Globus pallidus (tissue), 1 donor: ENCODE measurements at regions not wholly inside any gene's neighbourhood (a gene's known extent, or its start where the extent isn't known, plus 50 kb on each side); places are given as distances from the start of the nearest gene placed in this dataset.
A peak's percentile ranks its signal among the peaks of the same experiment; 100 is the strongest.
"Not testable (repeated sequence)": the region's sequence is repeated elsewhere in the genome, so short reads cannot be mapped to it uniquely, and the experiment has no call there.

Experiments
- DNase-seq: peaks from one replicate; pipeline ENCODE4 v3.0.0-alpha.2; 2015; ENCODE audit warnings: low spot score

DNA sequence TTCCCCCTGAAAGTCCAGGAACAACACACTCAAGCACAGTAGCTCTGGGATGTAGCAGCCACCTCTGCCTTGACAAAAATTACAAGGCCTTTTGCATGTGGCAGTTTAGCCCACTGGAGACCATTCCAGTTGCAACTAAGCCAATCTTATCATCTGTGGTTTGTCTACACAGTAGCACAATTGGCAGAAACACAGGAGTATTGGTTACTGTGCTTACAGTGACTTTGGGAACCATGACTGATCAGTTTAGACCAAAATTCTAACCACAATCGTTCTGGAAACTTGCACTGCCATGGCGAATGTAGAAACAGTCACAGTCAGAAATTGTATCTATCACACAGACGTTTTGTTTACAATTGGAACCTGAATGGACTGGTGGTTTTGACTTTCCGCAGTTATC, 403.7 kb upstream of the MEIS1 start:
- no peak for DNase-seq

- no peak for DNase-seq
These were observed 404.4 kb upstream of the MEIS1 start for GRCh38 chr2:66030553-66030952.

DNA sequence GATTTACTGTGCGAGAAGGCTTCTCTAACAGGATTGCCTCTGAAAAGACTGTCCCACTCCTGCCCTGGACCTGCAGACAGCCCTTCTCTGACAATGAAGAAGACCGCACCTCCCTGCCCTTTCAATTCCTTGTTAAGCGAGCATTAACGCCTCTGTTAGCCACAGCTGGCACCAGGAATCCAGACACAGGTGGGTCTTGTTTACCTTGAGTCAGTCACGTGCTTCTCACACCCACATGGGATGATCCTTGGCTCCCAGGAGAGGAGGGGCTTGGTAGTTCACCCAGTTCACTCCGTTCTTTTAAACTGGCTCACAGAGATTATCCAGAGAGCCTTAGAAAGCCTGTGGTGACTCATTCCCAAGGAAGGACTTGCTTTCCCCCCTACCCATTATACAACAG, 410.5 kb upstream of the MEIS1 start:
- no peak for DNase-seq

GRCh38 chr2:66021296-66021695, 413.6 kb upstream of the MEIS1 start:
- DNase-seq, result no peak

- no peak for DNase-seq
These were observed 417.2 kb upstream of the MEIS1 start for GRCh38 chr2:66017763-66018162.

- DNase-seq, result no peak
These were observed 420.5 kb upstream of the MEIS1 start for GRCh38 chr2:66014450-66014849.

DNA sequence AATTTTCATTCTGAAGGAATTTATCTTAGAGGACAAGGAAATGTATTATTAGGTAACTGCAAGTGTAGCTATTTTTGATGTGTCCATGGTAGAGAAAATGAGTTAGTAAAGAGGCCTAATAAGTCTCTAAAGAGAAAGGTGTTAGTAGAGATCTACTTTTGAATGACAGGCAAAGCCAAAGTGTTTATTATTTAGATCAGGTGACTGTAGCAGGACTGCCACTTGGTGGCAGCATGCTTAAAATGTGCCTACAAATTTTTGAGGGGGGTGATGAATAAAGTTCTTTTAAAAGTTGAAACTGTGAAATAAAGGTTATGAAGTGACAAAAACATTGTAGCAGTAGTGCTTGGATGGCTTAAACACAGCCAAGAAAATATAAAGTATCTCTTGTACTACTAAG, 421.5 kb upstream of the MEIS1 start:
- no peak for DNase-seq

GRCh38 chr2:66003931-66004330, 431.0 kb upstream of the MEIS1 start:
- DNase-seq, result no peak

DNA sequence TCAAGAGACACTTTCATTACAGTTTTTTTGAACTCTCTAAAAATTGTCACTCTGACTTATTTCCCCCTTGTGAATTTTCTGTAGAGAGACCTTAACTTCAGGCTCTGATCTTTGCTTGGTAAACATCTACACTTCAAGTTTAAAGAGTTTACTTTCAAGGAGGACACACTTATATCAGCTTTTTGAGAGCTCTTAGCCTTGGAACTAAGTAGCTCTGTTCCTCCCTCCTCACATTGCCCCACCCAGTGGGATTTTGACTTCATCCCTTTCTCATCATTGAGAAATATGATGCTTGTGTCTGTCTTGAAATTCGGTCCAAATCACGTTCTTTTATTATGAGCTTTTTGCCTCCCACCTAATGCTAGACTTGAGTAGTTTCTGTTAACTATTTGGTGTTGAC, 433.4 kb upstream of the MEIS1 start:
- no peak for DNase-seq

DNA sequence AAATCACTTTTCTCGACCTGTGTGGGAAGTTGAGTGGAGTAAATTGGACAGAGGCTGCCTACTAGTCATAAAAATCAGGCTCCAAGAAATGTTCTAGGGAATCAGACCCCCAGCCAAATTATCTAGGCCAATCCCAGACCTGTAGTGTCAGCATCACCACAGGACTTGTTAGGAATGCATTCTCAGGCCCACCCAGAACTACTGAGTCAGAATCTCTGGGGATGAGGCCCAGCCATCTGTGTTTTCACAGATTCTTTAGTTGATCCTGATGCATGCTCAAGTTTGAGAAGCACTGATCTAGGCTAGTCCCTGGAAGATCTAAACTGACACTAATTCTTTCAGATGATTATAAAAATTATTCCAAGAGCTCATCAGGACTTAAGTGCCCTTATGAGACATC, 434.0 kb upstream of the MEIS1 start:
- DNase-seq, result no peak

DNA sequence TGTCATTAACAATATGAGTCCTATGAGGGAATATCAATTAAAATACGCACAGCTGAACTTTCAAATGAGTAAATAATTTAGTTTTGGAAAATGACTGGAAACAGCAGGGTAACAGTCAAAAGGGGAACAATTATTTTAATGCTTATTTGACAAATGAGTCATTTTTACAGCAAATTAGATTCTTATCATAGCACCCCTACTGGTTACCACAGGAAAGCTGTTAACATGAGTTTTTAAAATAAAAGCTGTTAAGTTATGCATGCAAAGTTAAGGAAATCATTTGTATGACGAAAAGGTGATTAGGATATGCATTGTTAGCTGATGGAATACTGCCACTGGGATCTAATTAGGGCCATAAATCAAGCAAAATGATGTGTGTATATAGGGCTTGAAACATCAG, 435.1 kb upstream of the MEIS1 start:
- DNase-seq, result no peak

DNA sequence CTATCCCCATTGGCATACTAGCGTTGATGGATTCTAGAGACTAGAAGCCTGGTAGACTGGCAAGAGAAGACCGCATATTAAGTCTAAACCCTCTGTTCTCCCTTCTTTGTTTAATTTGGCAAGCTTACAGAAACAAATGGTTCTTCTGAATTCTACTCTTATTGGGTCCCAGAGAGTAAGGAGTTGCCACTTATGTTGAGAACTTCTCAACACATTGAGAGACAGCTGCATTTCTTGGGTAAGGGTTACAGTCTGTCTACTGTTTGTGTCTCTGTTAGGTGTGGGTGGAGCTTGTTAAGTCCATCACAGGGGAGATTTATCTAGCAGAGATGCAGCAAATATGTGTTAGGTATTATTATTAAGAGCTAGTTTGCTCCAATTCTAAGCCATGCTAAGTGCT, 435.8 kb upstream of the MEIS1 start:
- no peak for DNase-seq

- DNase-seq, result no peak
These were observed 437.0 kb upstream of the MEIS1 start for GRCh38 chr2:65997961-65998360.

DNA sequence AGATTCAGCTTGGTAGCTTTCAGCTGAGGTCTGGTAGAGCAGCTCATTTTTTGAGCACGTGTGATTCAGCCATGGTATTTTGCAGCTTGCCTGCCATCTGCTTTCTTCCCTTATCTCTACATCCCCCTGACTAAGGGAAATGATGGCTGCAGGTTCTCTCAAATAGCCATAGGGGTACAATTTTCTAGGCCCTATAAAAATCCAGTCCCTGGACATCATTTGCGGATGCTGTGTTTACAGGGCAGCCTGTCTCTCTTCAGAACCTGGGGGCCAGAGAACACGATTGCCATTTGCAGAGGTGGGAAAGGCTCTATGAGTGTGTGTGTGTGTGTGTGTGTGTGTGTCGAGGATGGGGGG, 442.7 kb upstream of the MEIS1 start:
- no peak for DNase-seq

DNA sequence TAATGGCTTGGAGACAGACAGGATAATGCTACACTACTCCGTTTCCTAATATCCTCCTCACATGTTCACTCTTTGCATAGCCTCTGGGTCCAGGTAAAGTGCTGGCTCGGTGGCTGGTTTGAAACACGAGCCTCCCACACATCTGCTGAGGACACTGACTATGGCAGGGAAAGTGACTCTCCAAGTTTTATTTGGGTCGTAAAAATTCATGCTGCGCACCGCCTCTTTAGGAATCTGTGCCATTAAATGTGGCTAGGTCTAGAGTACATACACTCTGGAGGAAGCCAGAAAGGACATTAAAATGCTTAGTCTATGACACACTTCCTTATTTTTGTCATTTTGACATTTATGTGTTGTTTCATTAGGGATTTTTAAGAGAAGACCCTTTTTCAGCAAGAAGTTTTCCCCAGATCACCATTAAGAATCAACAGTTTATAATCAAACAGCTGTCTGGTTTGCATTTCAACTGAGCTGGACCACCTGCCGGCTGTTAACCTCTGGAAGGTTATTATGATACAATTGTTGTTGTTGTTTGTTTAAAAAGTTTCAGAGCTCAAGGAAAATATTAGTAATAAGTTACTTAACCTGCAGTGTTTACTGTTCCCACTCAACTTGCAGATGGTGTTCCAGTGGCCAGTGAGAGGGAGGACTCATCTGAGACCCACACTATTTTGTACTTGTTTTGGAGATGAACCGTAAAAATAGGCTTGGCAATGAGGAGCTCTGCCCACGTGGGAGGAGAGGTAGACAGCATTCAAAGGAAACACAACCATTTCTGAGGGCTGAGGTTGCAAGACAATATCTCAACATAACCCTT, 443.3 kb upstream of the MEIS1 start:
- DNase-seq, result no peak

GRCh38 chr2:65985986-65986385, 448.9 kb upstream of the MEIS1 start:
- no peak for DNase-seq

- no peak for DNase-seq
These were observed 454.4 kb upstream of the MEIS1 start for GRCh38 chr2:65980531-65980930.

DNA sequence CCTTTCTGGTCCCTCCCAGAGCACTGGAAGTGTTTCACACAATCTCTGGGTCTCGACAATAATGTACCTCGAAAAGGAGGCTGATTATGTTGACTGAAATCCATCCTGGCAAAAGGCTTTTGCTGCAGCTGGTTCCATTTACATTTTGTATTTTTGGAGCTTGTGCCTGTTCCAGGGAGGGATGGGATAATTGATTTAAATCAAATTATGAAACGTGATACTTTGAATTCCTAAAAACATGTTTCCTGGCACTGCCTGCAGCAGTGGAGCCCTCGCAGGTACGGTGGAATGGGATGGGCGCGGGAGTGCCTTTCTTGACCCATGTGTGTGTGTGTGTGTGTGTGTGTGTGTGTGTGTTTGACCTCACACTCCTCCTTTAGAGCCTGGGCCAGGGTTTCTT, 455.5 kb upstream of the MEIS1 start:
- DNase-seq, result no peak

- no peak for DNase-seq
These were observed 460.7 kb upstream of the MEIS1 start for GRCh38 chr2:65974067-65974723.

DNA sequence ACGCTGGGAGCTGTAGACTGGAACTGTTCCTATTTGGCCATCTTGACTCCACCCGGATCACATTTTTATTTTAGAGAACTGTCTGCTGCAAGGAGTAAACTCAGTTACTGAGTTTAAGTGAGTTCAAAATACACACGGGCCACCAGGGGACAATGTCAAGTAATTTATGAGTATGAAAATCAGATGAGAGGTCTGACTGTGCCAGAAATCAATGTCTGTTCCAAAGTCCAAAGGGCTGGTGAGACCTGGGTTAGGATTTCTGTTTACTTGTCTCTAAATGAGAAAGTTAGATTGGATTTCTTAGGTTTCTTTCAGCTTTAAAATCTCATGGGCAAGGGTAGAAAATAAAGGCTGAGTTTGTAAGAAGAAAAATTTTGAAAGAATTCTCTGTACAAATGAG, 465.8 kb upstream of the MEIS1 start:
- no peak for DNase-seq

GRCh38 chr2:65963303-65963702, 471.6 kb upstream of the MEIS1 start:
- not testable (repeated sequence) for DNase-seq

- peak; percentile 44 for DNase-seq
These were observed 474.0 kb upstream of the MEIS1 start for GRCh38 chr2:65960953-65961352.

GRCh38 chr2:65957886-65958285, 477.0 kb upstream of the MEIS1 start:
- DNase-seq, result no peak

- DNase-seq, result no peak
These were observed 477.5 kb upstream of the MEIS1 start for GRCh38 chr2:65957454-65957853.
